ENCODE measurements at regions not wholly inside any gene's neighbourhood (a gene's known extent, or its start where the extent isn't known, plus 50 kb on each side); places are given as distances from the start of the nearest gene placed in this dataset.

GRCh38 chr12:13880613-13881012, 100.8 kb downstream of the GRIN2B start:
- no peak for TF ChIP-seq CTCF (conservative IDR thresholded peaks at IDR 0.05; ENCODE audit: low read length)
- TF ChIP-seq EZH2phosphoT487 (IDR thresholded peaks at IDR 0.05; ENCODE audit: borderline replicate concordance, low read depth, low read length) = no peak
